ENCODE measurements at regions not wholly inside any gene's neighbourhood (a gene's known extent, or its start where the extent isn't known, plus 50 kb on each side); places are given as distances from the start of the nearest gene placed in this dataset.

DNA sequence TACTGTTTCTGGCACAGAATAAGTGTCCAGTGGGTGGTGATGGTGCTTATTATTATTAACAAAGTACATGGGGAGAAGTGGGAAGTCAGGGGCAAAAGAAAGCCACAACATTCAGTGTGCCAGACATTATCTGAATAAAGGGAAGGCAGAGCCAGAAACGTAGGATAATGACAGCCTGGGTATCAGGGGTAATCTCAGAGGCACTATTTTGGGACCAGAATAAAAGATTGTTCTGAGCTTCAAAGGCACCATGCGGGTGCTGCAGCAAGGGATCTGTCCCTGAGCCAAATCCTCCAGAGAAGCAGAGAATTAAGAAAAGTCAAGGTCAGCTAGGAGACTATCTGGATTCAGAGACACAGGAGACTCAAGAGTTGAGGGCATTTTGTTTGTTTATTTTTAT lies 328.8 kb upstream of the GATB start (continued):
- TF ChIP-seq, protein P1, sequence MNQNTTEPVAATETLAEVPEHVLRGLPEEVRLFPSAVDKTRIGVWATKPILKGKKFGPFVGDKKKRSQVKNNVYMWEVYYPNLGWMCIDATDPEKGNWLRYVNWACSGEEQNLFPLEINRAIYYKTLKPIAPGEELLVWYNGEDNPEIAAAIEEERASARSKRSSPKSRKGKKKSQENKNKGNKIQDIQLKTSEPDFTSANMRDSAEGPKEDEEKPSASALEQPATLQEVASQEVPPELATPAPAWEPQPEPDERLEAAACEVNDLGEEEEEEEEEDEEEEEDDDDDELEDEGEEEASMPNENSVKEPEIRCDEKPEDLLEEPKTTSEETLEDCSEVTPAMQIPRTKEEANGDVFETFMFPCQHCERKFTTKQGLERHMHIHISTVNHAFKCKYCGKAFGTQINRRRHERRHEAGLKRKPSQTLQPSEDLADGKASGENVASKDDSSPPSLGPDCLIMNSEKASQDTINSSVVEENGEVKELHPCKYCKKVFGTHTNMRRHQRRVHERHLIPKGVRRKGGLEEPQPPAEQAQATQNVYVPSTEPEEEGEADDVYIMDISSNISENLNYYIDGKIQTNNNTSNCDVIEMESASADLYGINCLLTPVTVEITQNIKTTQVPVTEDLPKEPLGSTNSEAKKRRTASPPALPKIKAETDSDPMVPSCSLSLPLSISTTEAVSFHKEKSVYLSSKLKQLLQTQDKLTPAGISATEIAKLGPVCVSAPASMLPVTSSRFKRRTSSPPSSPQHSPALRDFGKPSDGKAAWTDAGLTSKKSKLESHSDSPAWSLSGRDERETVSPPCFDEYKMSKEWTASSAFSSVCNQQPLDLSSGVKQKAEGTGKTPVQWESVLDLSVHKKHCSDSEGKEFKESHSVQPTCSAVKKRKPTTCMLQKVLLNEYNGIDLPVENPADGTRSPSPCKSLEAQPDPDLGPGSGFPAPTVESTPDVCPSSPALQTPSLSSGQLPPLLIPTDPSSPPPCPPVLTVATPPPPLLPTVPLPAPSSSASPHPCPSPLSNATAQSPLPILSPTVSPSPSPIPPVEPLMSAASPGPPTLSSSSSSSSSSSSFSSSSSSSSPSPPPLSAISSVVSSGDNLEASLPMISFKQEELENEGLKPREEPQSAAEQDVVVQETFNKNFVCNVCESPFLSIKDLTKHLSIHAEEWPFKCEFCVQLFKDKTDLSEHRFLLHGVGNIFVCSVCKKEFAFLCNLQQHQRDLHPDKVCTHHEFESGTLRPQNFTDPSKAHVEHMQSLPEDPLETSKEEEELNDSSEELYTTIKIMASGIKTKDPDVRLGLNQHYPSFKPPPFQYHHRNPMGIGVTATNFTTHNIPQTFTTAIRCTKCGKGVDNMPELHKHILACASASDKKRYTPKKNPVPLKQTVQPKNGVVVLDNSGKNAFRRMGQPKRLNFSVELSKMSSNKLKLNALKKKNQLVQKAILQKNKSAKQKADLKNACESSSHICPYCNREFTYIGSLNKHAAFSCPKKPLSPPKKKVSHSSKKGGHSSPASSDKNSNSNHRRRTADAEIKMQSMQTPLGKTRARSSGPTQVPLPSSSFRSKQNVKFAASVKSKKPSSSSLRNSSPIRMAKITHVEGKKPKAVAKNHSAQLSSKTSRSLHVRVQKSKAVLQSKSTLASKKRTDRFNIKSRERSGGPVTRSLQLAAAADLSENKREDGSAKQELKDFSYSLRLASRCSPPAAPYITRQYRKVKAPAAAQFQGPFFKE (tag by site-specific recombination; IDR thresholded peaks at IDR 0.05; ENCODE audit: borderline replicate concordance): no peak
- TF ChIP-seq ZNF768 (tag by site-specific recombination; IDR thresholded peaks at IDR 0.05): no peak
- no peak for TF ChIP-seq ZNF202 (tag by site-specific recombination; IDR thresholded peaks at IDR 0.05; ENCODE audit: borderline replicate concordance)
- TF ChIP-seq ZNF24 (tag by site-specific recombination; IDR thresholded peaks at IDR 0.05): no peak

DNA sequence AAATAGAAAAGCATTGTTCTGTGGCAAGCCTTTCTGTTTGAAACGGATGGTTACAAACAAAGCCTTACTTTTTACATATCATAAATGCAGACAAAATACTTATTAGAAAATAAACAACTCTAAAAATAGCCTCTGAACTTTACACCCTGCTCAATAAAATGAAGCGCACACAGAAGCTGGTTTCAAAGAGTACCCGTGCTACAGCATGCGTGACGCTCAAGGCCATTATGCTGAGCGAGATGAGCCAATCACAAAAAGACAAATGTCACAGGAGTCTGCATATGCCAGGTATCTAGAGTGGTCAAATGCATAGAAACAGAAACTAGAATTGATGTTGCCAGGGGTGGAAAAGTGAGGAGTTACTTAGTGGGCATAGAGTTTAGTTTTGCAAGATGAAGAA lies 326.5 kb upstream of the GATB start:
- no peak overlapping the region for H3K27ac ChIP-seq (ENCODE audit: extremely low read depth, low read depth, low read length)
- H3K36me3 ChIP-seq (ENCODE audit: control insufficient read depth in 2 of 2, insufficient read depth in 1 of 2, low read length in 2 of 2): no peaks in the 10 kb centered on the region
- POLR2A ChIA-PET: no interaction called here
- CTCF ChIA-PET: no interaction called here
- H3K4me1 ChIP-seq (ENCODE audit: control insufficient read depth, insufficient read depth, low read length): no peaks in the 10 kb centered on the region
- H3K4me3 ChIP-seq (ENCODE audit: low read depth, low read length): no peak overlapping the region
- no peaks in the 10 kb centered on the region for H3K9me3 ChIP-seq (ENCODE audit: control insufficient read depth, insufficient read depth, low read depth, low read length)
- no peak for TF ChIP-seq ZNF610 (tag by site-specific recombination; IDR thresholded peaks at IDR 0.05; ENCODE audit: borderline replicate concordance)
- no peak for TF ChIP-seq KLF7 (tag by site-specific recombination; IDR thresholded peaks at IDR 0.05; ENCODE audit: borderline replicate concordance)
- no peak for TF ChIP-seq ZNF311 (tag by site-specific recombination; IDR thresholded peaks at IDR 0.05; ENCODE audit: borderline replicate concordance)
- TF ChIP-seq ZNF416 (tag by site-specific recombination; IDR thresholded peaks at IDR 0.05): no peak

DNA sequence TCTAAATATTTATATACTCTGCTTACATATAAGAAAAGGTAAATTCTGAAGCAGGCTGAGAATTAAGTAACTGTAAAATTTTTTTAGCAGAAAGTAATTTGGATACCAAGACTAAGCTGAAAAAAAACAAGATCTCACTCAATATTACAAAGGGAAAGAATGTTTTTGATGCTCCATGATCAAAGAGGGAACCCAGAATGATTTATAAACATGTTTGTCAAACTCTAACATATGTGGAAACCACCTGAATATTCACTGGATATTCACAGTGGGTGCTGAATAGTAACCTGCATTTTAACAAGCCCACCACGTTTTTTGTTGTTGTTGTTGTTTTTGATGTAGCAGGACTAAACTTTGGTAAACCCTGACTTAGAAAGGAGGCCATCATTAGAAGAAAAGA lies 324.9 kb upstream of the GATB start:
- H3K36me3 ChIP-seq (ENCODE audit: control insufficient read depth in 2 of 2, insufficient read depth in 1 of 2, low read length in 2 of 2): no peaks in the 10 kb centered on the region
- no peaks in the 10 kb centered on the region for H3K4me1 ChIP-seq (ENCODE audit: control insufficient read depth, insufficient read depth, low read length)
- no peak overlapping the region for H3K4me3 ChIP-seq (ENCODE audit: low read depth, low read length)
- POLR2A ChIA-PET: no interaction called here
- H3K9me3 ChIP-seq (ENCODE audit: control insufficient read depth, insufficient read depth, low read depth, low read length): no peaks in the 10 kb centered on the region
- no peak overlapping the region for H3K27ac ChIP-seq (ENCODE audit: extremely low read depth, low read depth, low read length)
- CTCF ChIA-PET: no interaction called here
- TF ChIP-seq ZNF2 (tag by site-specific recombination; IDR thresholded peaks at IDR 0.05) (no peak), ZNF548 (tag by site-specific recombination; IDR thresholded peaks at IDR 0.05) (no peak), ZNF341 (tag by site-specific recombination; IDR thresholded peaks at IDR 0.05; ENCODE audit: low read depth) (no peak), ZNF202 (tag by site-specific recombination; IDR thresholded peaks at IDR 0.05; ENCODE audit: borderline replicate concordance) (no peak), ZNF558 (tag by site-specific recombination; IDR thresholded peaks at IDR 0.05) (no peak), OVOL3 (tag by site-specific recombination; IDR thresholded peaks at IDR 0.05) (no peak), KLF16 (tag by site-specific recombination; IDR thresholded peaks at IDR 0.05) (no peak), ZSCAN30 (tag by site-specific recombination; IDR thresholded peaks at IDR 0.05) (no peak), PRDM1 (tag by site-specific recombination; IDR thresholded peaks at IDR 0.05) (no peak)
- TF ChIP-seq, protein P2, sequence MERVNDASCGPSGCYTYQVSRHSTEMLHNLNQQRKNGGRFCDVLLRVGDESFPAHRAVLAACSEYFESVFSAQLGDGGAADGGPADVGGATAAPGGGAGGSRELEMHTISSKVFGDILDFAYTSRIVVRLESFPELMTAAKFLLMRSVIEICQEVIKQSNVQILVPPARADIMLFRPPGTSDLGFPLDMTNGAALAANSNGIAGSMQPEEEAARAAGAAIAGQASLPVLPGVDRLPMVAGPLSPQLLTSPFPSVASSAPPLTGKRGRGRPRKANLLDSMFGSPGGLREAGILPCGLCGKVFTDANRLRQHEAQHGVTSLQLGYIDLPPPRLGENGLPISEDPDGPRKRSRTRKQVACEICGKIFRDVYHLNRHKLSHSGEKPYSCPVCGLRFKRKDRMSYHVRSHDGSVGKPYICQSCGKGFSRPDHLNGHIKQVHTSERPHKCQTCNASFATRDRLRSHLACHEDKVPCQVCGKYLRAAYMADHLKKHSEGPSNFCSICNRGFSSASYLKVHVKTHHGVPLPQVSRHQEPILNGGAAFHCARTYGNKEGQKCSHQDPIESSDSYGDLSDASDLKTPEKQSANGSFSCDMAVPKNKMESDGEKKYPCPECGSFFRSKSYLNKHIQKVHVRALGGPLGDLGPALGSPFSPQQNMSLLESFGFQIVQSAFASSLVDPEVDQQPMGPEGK (tag by site-specific recombination; IDR thresholded peaks at IDR 0.05): no peak
- TF ChIP-seq, protein P3, sequence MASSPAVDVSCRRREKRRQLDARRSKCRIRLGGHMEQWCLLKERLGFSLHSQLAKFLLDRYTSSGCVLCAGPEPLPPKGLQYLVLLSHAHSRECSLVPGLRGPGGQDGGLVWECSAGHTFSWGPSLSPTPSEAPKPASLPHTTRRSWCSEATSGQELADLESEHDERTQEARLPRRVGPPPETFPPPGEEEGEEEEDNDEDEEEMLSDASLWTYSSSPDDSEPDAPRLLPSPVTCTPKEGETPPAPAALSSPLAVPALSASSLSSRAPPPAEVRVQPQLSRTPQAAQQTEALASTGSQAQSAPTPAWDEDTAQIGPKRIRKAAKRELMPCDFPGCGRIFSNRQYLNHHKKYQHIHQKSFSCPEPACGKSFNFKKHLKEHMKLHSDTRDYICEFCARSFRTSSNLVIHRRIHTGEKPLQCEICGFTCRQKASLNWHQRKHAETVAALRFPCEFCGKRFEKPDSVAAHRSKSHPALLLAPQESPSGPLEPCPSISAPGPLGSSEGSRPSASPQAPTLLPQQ (tag by site-specific recombination; IDR thresholded peaks at IDR 0.05): no peak
- TF ChIP-seq, protein P4, sequence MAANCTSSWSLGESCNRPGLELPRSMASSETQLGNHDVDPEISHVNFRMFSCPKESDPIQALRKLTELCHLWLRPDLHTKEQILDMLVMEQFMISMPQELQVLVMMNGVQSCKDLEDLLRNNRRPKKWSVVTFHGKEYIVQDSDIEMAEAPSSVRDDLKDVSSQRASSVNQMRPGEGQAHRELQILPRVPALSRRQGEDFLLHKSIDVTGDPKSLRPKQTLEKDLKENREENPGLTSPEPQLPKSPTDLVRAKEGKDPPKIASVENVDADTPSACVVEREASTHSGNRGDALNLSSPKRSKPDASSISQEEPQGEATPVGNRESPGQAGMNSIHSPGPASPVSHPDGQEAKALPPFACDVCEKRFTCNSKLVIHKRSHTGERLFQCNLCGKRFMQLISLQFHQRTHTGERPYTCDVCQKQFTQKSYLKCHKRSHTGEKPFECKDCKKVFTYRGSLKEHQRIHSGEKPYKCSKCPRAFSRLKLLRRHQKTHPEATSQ (tag by site-specific recombination; IDR thresholded peaks at IDR 0.05): no peak
- TF ChIP-seq, protein P5, sequence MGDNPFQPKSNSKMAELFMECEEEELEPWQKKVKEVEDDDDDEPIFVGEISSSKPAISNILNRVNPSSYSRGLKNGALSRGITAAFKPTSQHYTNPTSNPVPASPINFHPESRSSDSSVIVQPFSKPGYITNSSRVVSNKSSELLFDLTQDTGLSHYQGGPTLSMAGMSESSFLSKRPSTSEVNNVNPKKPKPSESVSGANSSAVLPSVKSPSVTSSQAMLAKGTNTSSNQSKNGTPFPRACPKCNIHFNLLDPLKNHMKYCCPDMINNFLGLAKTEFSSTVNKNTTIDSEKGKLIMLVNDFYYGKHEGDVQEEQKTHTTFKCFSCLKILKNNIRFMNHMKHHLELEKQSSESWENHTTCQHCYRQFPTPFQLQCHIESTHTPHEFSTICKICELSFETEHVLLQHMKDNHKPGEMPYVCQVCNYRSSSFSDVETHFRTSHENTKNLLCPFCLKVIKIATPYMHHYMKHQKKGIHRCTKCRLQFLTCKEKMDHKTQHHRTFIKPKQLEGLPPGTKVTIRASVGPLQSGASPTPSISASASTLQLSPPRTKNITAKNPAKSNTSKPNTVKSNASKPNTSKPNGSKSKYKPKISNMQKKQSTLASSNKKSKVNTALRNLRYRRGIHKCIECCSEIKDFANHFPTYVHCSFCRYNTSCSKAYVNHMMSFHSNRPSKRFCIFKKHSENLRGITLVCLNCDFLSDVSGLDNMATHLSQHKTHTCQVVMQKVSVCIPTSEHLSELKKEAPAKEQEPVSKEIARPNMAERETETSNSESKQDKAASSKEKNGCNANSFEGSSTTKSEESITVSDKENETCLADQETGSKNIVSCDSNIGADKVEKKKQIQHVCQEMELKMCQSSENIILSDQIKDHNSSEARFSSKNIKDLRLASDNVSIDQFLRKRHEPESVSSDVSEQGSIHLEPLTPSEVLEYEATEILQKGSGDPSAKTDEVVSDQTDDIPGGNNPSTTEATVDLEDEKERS (tag by site-specific recombination; IDR thresholded peaks at IDR 0.05): no peak
